HCT116 (cell line): ENCODE measurements at regions not wholly inside any gene's neighbourhood (a gene's known extent, or its start where the extent isn't known, plus 50 kb on each side); places are given as distances from the start of the nearest gene placed in this dataset.

Experiments
- ATAC-seq: fragments of 200-7000 bp; cut with Tn5 transposase; 2 replicates; pipeline ENCODE4 v1.9.1; 2020; ENCODE audit warnings: mild to moderate bottlenecking, moderate library complexity
- BruUV-seq: library from RNA; stranded (reverse); fragments of 400-500 nt; replicated peaks from 2 replicates; lab custom pipeline; 2021; lab: Mats Ljungman, UMichigan
- CTCF ChIA-PET: fragments of 300-600 bp; sonication (Branson Sonifier 250); formaldehyde crosslinking; loops from one replicate; lab custom pipeline; 2021; ENCODE audit warnings: antibody characterized with exemption; lab: Charles Lee
- POLR2A ChIA-PET: fragments of 300-600, 350-600 bp; sonication (Branson Sonifier 250); formaldehyde crosslinking; loops from one replicate; lab custom pipeline; 2021; ENCODE audit warnings: antibody characterized with exemption; lab: Charles Lee
- RAD21 ChIA-PET, 2 experiments: fragments of 300-600 bp; sonication (Branson Sonifier 250); formaldehyde crosslinking; loops; one replicate each; lab custom pipeline; 2023; ENCODE audit warnings: low total read pairs in 2 of 2; ENCODE audit not compliant: uncharacterized antibody in 2 of 2, unreplicated experiment in 2 of 2, low non-redundant PET in 1 of 2; lab: Charles Lee
- DNase-seq: peaks from one replicate; pipeline ENCODE4 v3.0.0-alpha.2; 2010; ENCODE audit warnings: low read depth, low spot score
- H2AFZ ChIP-seq: fragments of 200-600 bp; shearing (Covaris generic), sonication (generic); 2 replicates; pipeline ENCODE4 v1.6.1; 2017; ENCODE audit warnings: low read depth, mixed run types, mixed read lengths, antibody characterized with exemption, low read length; ENCODE audit not compliant: poor library complexity, severe bottlenecking
- H3K27ac ChIP-seq: 2 replicates; pipeline ENCODE4 v1.5.1; 2012; ENCODE audit warnings: low read depth, low read length
- H3K27me3 ChIP-seq: fragments of 200-600 bp; sonication (generic); 2 replicates; pipeline ENCODE4 v1.6.1; 2016; ENCODE audit warnings: mixed run types, low read length, mixed read lengths; ENCODE audit not compliant: insufficient read depth
- H3K36me3 ChIP-seq, 2 experiments: fragments of 200-500 bp in 1 of 2; fragments of 200-600 bp in 1 of 2; sonication (Bioruptor generic) in 1 of 2; sonication (generic) in 1 of 2; 2 replicates each; pipeline versions ENCODE4 v1.5.1 to v1.6.1; 2014 to 2016; ENCODE audit warnings: low read length in 2 of 2, inconsistent platforms in 1 of 2, mixed read lengths in 1 of 2, mixed run types in 1 of 2; ENCODE audit not compliant: insufficient read depth in 2 of 2, control insufficient read depth in 1 of 2
- H3K4me1 ChIP-seq, 2 experiments: fragments of 200-600 bp in 1 of 2; sonication (generic) in 1 of 2; 2 replicates each; pipeline versions ENCODE4 v1.5.1 to v1.6.1; 2012 to 2017; ENCODE audit warnings: low read length in 2 of 2, inconsistent platforms in 1 of 2, mild to moderate bottlenecking in 1 of 2, mixed read lengths in 1 of 2, mixed run types in 1 of 2, moderate library complexity in 1 of 2; ENCODE audit not compliant: insufficient read depth in 2 of 2, control insufficient read depth in 1 of 2
- H3K4me2 ChIP-seq: fragments of 200-600 bp; sonication (generic); 2 replicates; pipeline ENCODE4 v1.6.1; 2017; ENCODE audit warnings: mixed run types, low read length, mixed read lengths
- H3K4me3 ChIP-seq, 2 experiments: fragments of 200-600 bp in 1 of 2; sonication (generic) in 1 of 2; replicated peaks in 1 of 2; 2 replicates each; pipeline ENCODE4 v1.5.1; 2011 to 2016; ENCODE audit warnings: low read length in 2 of 2, control low read depth in 1 of 2, low read depth in 1 of 2, mild to moderate bottlenecking in 1 of 2, mixed read lengths in 1 of 2, mixed run types in 1 of 2
- H3K79me2 ChIP-seq: fragments of 200-600 bp; sonication (generic); 2 replicates; pipeline ENCODE4 v1.6.1; 2017; ENCODE audit warnings: mild to moderate bottlenecking, mixed run types, low read length, moderate library complexity, mixed read lengths; ENCODE audit not compliant: insufficient read depth
- H3K9ac ChIP-seq: fragments of 200-600 bp; sonication (generic); 2 replicates; pipeline ENCODE4 v1.6.1; 2016; ENCODE audit warnings: low read length, mixed read lengths
- H3K9me2 ChIP-seq: fragments of 200-600 bp; sonication (generic), shearing (Covaris generic); 2 replicates; pipeline ENCODE4 v1.6.1; 2017; ENCODE audit warnings: mixed run types, mild to moderate bottlenecking, moderate library complexity; ENCODE audit not compliant: insufficient read depth
- H3K9me3 ChIP-seq, 2 experiments: fragments of 200-500 bp in 1 of 2; fragments of 200-600 bp in 1 of 2; sonication (Bioruptor generic) in 1 of 2; sonication (generic) in 1 of 2; 2 replicates each; pipeline ENCODE4 v1.6.1; 2014 to 2017; ENCODE audit warnings: low read length in 2 of 2, mixed read lengths in 2 of 2, inconsistent platforms in 1 of 2, low read depth in 1 of 2, mild to moderate bottlenecking in 1 of 2, mixed run types in 1 of 2, moderate library complexity in 1 of 2; ENCODE audit not compliant: control insufficient read depth in 1 of 2, insufficient read depth in 1 of 2
- H4K20me1 ChIP-seq: fragments of 200-600 bp; sonication (generic), shearing (Covaris generic); 2 replicates; pipeline ENCODE4 v1.6.1; 2017; ENCODE audit warnings: mixed run types, mild to moderate bottlenecking, moderate library complexity; ENCODE audit not compliant: insufficient read depth
- YY1 ChIP-seq: IDR thresholded peaks from 2 replicates; pipeline ENCODE4 v1.6.1; 2011; ENCODE audit warnings: low read length, low read depth, moderate library complexity, mild to moderate bottlenecking; ENCODE audit not compliant: insufficient replicate concordance; ENCODE audit errors: extremely low read depth
- intact Hi-C: fragments of 100-400 bp; cut with micrococcal nuclease; formaldehyde crosslinking; loops from 2 replicates; pipeline ENCODE4 v1.10.0; 2022
- TF ChIP-seq, protein P1 (sequence below), 3 experiments: fragments of 200-600 bp in 1 of 3; sonication (generic) in 1 of 3; IDR thresholded peaks in 2 of 3; conservative IDR thresholded peaks in 1 of 3; 2 replicates each; pipeline ENCODE4 v1.5.1; 2012 to 2017; ENCODE audit warnings: low read depth in 2 of 3, low read length in 2 of 3, antibody characterized with exemption in 1 of 3, borderline replicate concordance in 1 of 3, control low read depth in 1 of 3, mild to moderate bottlenecking in 1 of 3, mixed read lengths in 1 of 3, mixed run types in 1 of 3, moderate library complexity in 1 of 3; ENCODE audit not compliant: insufficient read depth in 1 of 3
- TF ChIP-seq, protein P2 (sequence below): IDR thresholded peaks from 2 replicates; pipeline ENCODE4 v1.6.1; 2012

GRCh38 chr18:67788310-67789164, 272.0 kb upstream of the DSEL start:
- no peak overlapping the region for H3K27ac ChIP-seq
- no peaks in the 10 kb centered on the region for H4K20me1 ChIP-seq
- no peak overlapping the region for H3K4me2 ChIP-seq
- no peak overlapping the region for H3K9ac ChIP-seq
- H2AFZ ChIP-seq, result no peak overlapping the region
- ATAC-seq (no peak), DNase-seq (no peak)
- no TSS peak for BruUV-seq
- no peaks in the 10 kb centered on the region for H3K27me3 ChIP-seq
- POLR2A ChIA-PET, result no interaction called here
- TF ChIP-seq, protein P1, sequence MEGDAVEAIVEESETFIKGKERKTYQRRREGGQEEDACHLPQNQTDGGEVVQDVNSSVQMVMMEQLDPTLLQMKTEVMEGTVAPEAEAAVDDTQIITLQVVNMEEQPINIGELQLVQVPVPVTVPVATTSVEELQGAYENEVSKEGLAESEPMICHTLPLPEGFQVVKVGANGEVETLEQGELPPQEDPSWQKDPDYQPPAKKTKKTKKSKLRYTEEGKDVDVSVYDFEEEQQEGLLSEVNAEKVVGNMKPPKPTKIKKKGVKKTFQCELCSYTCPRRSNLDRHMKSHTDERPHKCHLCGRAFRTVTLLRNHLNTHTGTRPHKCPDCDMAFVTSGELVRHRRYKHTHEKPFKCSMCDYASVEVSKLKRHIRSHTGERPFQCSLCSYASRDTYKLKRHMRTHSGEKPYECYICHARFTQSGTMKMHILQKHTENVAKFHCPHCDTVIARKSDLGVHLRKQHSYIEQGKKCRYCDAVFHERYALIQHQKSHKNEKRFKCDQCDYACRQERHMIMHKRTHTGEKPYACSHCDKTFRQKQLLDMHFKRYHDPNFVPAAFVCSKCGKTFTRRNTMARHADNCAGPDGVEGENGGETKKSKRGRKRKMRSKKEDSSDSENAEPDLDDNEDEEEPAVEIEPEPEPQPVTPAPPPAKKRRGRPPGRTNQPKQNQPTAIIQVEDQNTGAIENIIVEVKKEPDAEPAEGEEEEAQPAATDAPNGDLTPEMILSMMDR (IDR thresholded peaks at IDR 0.05 in 2 of 3, conservative IDR thresholded peaks at IDR 0.05 in 1 of 3; ENCODE audit: borderline replicate concordance in 1 of 3, insufficient read depth in 1 of 3, low read depth in 2 of 3, low read length in 2 of 3), result no peak
- TF ChIP-seq, protein P2, sequence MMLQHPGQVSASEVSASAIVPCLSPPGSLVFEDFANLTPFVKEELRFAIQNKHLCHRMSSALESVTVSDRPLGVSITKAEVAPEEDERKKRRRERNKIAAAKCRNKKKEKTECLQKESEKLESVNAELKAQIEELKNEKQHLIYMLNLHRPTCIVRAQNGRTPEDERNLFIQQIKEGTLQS, result no peak
- TF ChIP-seq YY1, result no peak
- intact Hi-C loops, result no loop called here
- no peaks in the 10 kb centered on the region for H3K79me2 ChIP-seq
- H3K36me3 ChIP-seq, result no peaks in the 10 kb centered on the region
- H3K4me3 ChIP-seq, result no peak overlapping the region
- RAD21 ChIA-PET, result no interaction called here
- CTCF ChIA-PET, result no interaction called here
- no peaks in the 10 kb centered on the region for H3K4me1 ChIP-seq
- H3K9me2 ChIP-seq, result no peaks in the 10 kb centered on the region
- peaks cover 5 to 14% of the 10 kb centered on the region in 2 experiments; a peak in 2 of 4 replicates for H3K9me3 ChIP-seq
